GM18502 (cell line): ENCODE measurements at regions not wholly inside any gene's neighbourhood (a gene's known extent, or its start where the extent isn't known, plus 50 kb on each side); places are given as distances from the start of the nearest gene placed in this dataset.

ENCODE experiments used
- ATAC-seq: cut with Tn5 transposase; IDR thresholded peaks from one replicate; pipeline ENCODE4 v1.9.1; 2021; ENCODE audit warnings: mild to moderate bottlenecking; ENCODE audit not compliant: unreplicated experiment, poor library complexity

GRCh38 chr9:79208791-79209396, 362.9 kb upstream of the TLE4 start:
- ATAC-seq, result no peak

- ATAC-seq, result no peak
These were observed 361.1 kb upstream of the TLE4 start for GRCh38 chr9:79210541-79211243.

DNA sequence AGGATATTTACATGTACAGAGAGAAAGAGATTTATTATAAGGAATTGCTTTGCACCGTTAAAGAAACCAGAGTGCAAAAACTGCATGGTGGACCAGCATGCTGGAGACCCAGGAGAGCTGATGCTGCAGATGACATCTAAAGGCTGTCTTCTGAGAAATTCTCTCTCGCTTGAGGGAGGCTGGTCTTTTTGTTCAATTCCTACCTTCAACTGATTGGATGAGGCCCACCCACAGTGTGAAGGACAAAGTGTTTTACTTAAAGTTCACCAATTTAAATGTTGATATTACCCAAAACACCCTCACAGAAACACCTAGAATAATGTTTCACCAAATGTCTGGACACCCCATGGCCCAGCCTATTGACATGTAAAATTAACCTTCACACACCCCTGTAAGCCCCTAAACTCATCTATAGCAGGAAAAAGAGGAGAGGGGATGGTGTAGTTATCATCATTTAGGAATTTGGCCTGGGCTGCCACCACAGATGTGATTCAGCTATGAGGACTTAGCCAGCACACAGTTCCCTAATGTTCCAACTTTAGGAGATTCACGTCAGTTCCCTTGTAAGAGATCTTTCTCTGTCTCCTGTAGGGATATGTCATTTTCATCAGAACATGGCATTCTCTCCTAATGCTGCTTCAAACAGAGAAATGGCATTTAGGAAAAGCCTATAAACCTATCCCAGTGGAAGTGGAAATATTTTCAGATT, 358.2 kb upstream of the TLE4 start:
- ATAC-seq, result no peak

GRCh38 chr9:79215821-79216220, 355.9 kb upstream of the TLE4 start:
- no peak for ATAC-seq

DNA sequence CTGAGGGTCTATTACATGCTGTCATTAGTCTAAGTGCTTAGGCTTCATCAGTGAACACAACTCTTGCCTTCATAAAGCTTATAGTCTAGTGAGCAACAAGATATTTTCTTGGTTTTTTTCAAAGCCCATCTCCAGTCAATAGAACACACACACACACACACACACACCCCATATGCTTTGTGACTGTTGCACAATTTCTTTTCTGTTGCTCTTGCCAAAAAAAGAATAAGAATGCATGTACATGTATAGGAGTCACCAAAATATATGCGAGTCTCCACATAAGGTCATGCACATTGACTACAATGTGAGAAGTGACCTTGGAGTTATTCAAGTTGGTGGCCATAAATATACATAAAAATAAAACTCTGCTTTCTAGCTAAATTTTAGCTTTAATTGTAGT, 351.5 kb upstream of the TLE4 start:
- no peak for ATAC-seq

- ATAC-seq, result no peak
These were observed 351.1 kb upstream of the TLE4 start for GRCh38 chr9:79220666-79221065.

- ATAC-seq, result no peak
These were observed 350.7 kb upstream of the TLE4 start for GRCh38 chr9:79221084-79221483.

GRCh38 chr9:79222483-79222882, 349.3 kb upstream of the TLE4 start:
- ATAC-seq, result no peak

DNA sequence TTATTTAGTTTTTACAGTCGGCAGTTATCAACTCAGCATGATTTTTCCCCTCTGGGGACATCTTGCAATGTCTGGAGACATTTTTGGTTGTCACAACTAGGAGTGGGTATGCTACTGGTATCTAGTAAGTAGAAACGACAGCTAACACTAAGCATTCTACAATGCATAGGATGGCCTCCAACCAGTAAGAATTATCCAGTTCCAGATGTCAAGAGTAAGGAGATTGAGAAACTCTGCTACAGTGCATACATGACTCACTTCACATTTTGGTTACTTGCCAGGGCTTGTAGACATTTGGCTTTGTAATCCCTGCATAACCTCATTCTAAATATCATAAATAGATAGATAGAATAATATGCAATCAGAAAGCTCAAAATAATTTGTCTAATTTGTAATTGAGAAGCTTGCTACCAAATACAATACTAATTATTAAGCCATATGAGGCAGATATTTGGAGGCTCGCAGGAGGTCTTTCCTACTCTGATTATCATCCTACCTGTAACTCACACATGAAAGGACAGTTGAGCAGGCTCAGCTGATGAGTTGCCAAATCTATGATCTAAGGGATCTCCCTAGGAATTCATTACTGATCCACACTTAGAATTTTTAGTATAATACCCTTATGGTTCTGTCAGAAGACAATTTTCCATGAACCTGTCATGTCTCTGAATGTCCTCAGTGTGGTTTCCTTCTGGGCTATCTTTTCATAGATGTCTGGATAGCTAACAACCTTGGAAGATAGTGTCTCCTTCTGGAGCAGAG, 346.9 kb upstream of the TLE4 start:
- ATAC-seq, result no peak

DNA sequence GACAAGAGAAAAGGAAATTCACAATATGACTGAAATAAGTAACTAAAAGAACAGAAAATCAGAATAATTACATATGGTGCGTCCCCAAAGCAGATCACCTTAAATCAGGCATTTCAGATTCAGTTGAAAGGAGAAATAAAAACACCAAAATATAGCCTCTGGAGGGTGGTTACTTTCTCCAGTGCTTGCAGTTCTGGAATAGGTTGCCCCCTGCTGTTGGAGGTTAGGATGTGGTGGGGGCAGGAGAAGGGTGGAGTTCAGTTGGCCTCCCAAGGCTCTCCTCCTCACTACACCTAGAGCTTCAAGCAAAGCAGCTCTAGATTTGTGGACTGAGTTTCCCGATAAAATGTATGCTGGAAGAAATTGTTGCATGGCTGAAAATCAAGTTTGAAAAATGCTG, 338.2 kb upstream of the TLE4 start:
- peak; percentile 73 for ATAC-seq

GRCh38 chr9:79236466-79236865, 335.3 kb upstream of the TLE4 start:
- no peak for ATAC-seq

DNA sequence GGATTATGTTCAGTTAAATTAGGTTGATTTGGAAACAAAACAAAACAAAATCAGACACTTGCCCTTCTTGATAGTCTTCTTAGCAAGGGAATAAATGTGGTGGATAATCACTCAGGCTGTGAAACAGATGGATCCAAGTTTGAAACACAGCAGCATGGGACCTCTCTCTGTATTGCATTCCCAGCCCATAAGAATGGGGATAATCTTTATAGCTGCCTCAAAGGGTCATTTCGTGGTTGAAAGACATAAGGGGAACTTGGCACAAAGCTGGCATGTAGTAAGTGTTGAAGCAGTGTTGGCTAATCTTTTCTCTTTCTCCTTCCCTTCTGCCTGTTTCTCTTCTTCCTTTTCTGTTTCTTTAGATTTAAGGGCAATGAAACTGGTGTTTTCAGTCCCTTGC, 333.9 kb upstream of the TLE4 start:
- no peak for ATAC-seq

- ATAC-seq, result no peak
These were observed 331.0 kb upstream of the TLE4 start for GRCh38 chr9:79240774-79241173.

- ATAC-seq, result no peak
These were observed 329.3 kb upstream of the TLE4 start for GRCh38 chr9:79242489-79242888.

DNA sequence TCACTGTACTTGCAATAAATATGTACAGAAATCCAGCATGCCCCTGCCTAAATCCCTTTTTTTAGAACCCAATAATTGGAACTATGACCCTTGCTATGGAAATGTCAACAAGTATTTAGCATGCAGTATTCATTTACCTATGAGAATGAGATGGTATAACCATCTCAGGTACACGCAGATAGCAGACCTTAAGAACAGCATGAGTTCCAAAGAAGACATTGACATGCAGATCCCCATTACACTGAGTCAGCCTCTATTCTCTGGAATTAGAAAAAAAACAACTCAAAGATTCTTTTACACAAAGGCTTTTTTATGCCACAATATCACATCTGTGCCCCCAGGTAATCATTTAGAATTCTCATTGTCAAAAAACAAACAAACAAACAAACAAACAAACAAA, 325.6 kb upstream of the TLE4 start:
- ATAC-seq, result no peak

DNA sequence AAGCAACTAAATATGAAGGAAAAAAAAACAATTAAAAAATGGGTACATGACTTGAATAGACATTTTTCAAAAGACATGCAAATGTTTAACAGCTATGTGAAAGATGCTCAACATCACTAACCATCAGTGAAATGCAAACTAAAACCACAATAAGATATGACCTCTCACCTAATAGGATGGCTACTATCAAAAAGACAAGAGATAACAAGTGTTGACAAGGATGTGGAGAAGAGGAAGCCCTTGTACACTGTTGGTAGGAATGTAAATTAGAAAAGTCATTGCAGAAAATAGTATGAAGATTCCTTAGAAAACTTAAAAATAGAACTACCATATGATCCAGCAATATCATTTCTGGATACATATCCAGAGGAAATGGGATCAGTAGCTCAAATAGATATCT, 324.7 kb upstream of the TLE4 start:
- ATAC-seq, result no peak

- no peak for ATAC-seq
These were observed 321.0 kb upstream of the TLE4 start for GRCh38 chr9:79250806-79251205.

DNA sequence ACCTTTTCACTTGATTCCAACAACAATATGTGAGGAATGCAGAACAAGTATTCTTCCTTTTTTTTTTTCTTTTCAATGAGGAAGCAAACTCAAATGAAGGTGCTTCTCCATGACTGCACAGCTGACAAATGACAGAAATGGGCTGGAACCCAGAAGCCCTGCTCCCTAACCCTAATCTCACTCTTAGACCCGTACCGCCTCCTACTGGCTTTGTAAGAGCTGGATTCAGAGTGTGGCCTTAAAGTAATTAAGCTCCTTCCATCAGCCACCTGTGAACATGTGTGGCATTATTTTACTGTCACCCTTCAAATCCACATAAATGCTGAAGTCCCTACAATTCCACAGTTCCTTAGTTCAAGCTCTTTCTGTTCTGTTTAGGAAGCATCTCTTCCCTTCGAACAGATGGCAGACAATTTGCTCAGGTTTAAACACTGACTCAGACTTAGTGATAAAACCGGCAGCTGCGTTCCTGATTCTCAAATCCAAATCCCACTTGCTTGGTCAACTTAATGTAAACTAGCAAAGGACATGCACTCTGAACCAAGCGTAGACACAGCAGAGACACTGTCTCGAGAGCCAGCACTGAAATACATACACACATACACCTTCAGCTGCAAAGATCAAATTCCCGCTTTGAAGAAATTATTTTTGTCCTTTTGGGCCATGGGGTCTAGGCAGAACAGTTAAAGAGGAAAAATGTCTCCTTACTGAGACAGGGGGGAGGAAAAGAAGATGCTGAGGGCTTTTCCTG, 316.7 kb upstream of the TLE4 start:
- ATAC-seq, result no peak

DNA sequence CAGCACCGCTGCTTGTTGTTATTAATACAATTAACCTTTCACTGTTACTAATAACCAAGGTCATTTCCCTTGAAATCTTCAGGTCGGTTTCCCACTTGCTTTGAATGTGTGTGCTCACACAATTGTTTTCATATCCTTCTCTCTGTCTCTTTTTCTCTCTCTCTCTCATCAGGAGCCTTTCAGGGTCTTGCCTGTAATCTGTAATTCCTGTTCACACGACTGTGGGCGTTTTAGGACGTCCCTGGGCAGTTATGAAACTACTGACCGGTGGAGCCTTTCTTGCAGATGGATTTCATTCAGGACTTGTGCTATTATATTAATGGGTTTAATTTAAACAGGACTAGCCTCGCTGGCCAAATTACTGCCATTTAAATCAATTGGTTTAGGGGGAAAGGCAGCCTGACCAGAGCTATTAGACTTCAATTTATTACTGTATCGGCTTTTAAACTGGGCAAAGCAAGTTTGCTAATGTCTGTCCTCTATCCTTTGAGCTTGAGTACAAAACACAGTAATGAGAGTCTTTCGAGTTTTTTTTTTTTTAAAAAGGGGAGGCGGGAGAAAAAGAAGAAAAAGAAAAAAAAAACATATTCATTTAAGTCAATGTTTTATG, 316.0 kb upstream of the TLE4 start:
- ATAC-seq, result no peak

- ATAC-seq, result no peak
These were observed 315.0 kb upstream of the TLE4 start for GRCh38 chr9:79256691-79257213.
